ENCODE measurements at regions not wholly inside any gene's neighbourhood (a gene's known extent, or its start where the extent isn't known, plus 50 kb on each side); places are given as distances from the start of the nearest gene placed in this dataset.

- Histone ChIP-seq H3K27ac (no peak overlapping the region), H3K27me3 (no peaks in the 10 kb centered on the region), H3K36me3 (no peaks in the 10 kb centered on the region), H3K4me1 (no peaks in the 10 kb centered on the region), H3K4me3 (no peak overlapping the region), H3K9me3 (no peaks in the 10 kb centered on the region)
- no peak for TF ChIP-seq POLR2A (IDR thresholded peaks at IDR 0.05)
- no peak for TF ChIP-seq CTCF (IDR thresholded peaks at IDR 0.05)
- intact Hi-C loops (cut with DNase I) = no loop called here
- DNase-seq (no peak), ATAC-seq (no peak)
- WGBS (ENCODE audit: insufficient coverage, low coverage, low lambda C conversion rate, missing lambda C conversion rate) = 66% methylated on average over 5 of the region's 6 CpGs
Measured at GRCh38 chr14:22434901-22435550, 154.0 kb downstream of the DAD1 start.

GRCh38 chr14:22434030-22434429 lies 155.0 kb downstream of the DAD1 start:
- peak in 1 of 4 donors; percentile 20 for ATAC-seq
- Histone ChIP-seq H3K9me3 (no peaks in the 10 kb centered on the region), H3K4me3 (no peak overlapping the region), H3K36me3 (no peaks in the 10 kb centered on the region), H3K4me1 (no peaks in the 10 kb centered on the region), H3K27me3 (no peaks in the 10 kb centered on the region), H3K27ac (no peak overlapping the region)
- TF ChIP-seq POLR2A (IDR thresholded peaks at IDR 0.05) = no peak
- peak in 1 of 4 donors; percentile 21 for TF ChIP-seq CTCF (IDR thresholded peaks at IDR 0.05)
- intact Hi-C loops (cut with DNase I) = no loop called here
- 43% methylated on average over 4 of the region's 4 CpGs for WGBS (ENCODE audit: insufficient coverage, low coverage, low lambda C conversion rate, missing lambda C conversion rate)
- DNase-seq = no peak

- no peak for DNase-seq
- Histone ChIP-seq H3K4me3 (no peak overlapping the region), H3K9me3 (no peaks in the 10 kb centered on the region), H3K27ac (no peak overlapping the region), H3K27me3 (no peaks in the 10 kb centered on the region), H3K4me1 (peaks cover 0 to 2% (median 0%) of the 10 kb centered on the region in 4 donors), H3K36me3 (no peaks in the 10 kb centered on the region)
- TF ChIP-seq POLR2A (IDR thresholded peaks at IDR 0.05) (no peak), CTCF (IDR thresholded peaks at IDR 0.05) (no peak)
- intact Hi-C loops (cut with DNase I) = no loop called here
- ATAC-seq = no peak
- 45% methylated on average over 4 of the region's 4 CpGs for WGBS (ENCODE audit: insufficient coverage, low coverage, low lambda C conversion rate, missing lambda C conversion rate)
Measured at GRCh38 chr14:22433069-22433468, 156.0 kb downstream of the DAD1 start.

- H3K27me3 ChIP-seq = no peaks in the 10 kb centered on the region
- TF ChIP-seq POLR2A (IDR thresholded peaks at IDR 0.05) (no peak), CTCF (IDR thresholded peaks at IDR 0.05) (no peak)
- intact Hi-C loops (cut with DNase I) = no loop called here
- no peak overlapping the region for H3K4me3 ChIP-seq
- no peak for DNase-seq
- H3K36me3 ChIP-seq = no peaks in the 10 kb centered on the region
- H3K9me3 ChIP-seq = no peaks in the 10 kb centered on the region
- peaks cover 0 to 8% (median 0%) of the 10 kb centered on the region in 4 donors for H3K4me1 ChIP-seq
- 15% methylated on average over 4 of the region's 4 CpGs for WGBS (ENCODE audit: insufficient coverage, low coverage, low lambda C conversion rate, missing lambda C conversion rate)
- no peak overlapping the region for H3K27ac ChIP-seq
- peak; percentile 67 to 84 (median 81) for ATAC-seq
Measured at GRCh38 chr14:22432348-22432976, 156.6 kb downstream of the DAD1 start.
